Endothelial cell of umbilical vein (primary cell): ENCODE measurements at regions not wholly inside any gene's neighbourhood (a gene's known extent, or its start where the extent isn't known, plus 50 kb on each side); places are given as distances from the start of the nearest gene placed in this dataset.

Experiments
- BruUV-seq: library from RNA; stranded (reverse); fragments of 400-500 nt; replicated peaks from 2 replicates; lab custom pipeline; 2021; lab: Mats Ljungman, UMichigan
- CTCF ChIA-PET: fragments of 300-600, 350-600 bp; sonication (Branson Sonifier 250); formaldehyde crosslinking; loops from one replicate; lab custom pipeline; 2021; ENCODE audit warnings: antibody characterized with exemption, inconsistent platforms; lab: Charles Lee
- POLR2A ChIA-PET: fragments of 300-600, 350-600 bp; sonication (Branson Sonifier 250); formaldehyde crosslinking; loops from one replicate; lab custom pipeline; 2021; ENCODE audit warnings: antibody characterized with exemption, inconsistent platforms; lab: Charles Lee
- DNase-seq: peaks from one replicate; pipeline ENCODE4 v3.0.0-alpha.2; 2011; ENCODE audit warnings: low read depth, low spot score
- FAIRE-seq: peaks from 2 replicates; lab custom pipeline; 2011; peaks lifted over from hg19 to GRCh38; lab: Jason Lieb, UNC
- H2AFZ ChIP-seq: 2 replicates; pipeline ENCODE4 v1.6.0; 2012; ENCODE audit warnings: low read depth, low read length, control low read depth, inconsistent platforms
- H3K27ac ChIP-seq: 2 replicates; pipeline ENCODE4 v1.5.1; 2011; ENCODE audit warnings: low read depth, mild to moderate bottlenecking, control low read depth, low read length, moderate library complexity; ENCODE audit not compliant: insufficient read depth
- H3K27me3 ChIP-seq, 2 experiments: 2 replicates each; pipeline versions ENCODE4 v1.6.0 to v1.6.1; 2011; ENCODE audit warnings: low read length in 2 of 2, mixed read lengths in 1 of 2; ENCODE audit not compliant: control insufficient read depth in 2 of 2, insufficient read depth in 2 of 2
- H3K36me3 ChIP-seq, 2 experiments: 2 replicates in 1 of 2; 3 replicates in 1 of 2; pipeline ENCODE4 v1.5.1; 2011; ENCODE audit warnings: low read length in 2 of 2, mild to moderate bottlenecking in 1 of 2, moderate library complexity in 1 of 2; ENCODE audit not compliant: control insufficient read depth in 2 of 2, insufficient read depth in 2 of 2; ENCODE audit errors: extremely low read depth in 1 of 2
- H3K4me1 ChIP-seq: 3 replicates; pipeline ENCODE4 v1.5.1; 2011; ENCODE audit warnings: mild to moderate bottlenecking, low read length; ENCODE audit not compliant: control insufficient read depth, insufficient read depth; ENCODE audit errors: extremely low read depth
- H3K4me2 ChIP-seq: 2 replicates; pipeline ENCODE4 v1.6.1; 2011; ENCODE audit warnings: low read length, control low read depth, mixed read lengths; ENCODE audit not compliant: insufficient read depth
- H3K4me3 ChIP-seq, 3 experiments: fragments of 200-600 bp in 1 of 3; sonication (generic), shearing (Covaris generic) in 1 of 3; replicated peaks in 1 of 3; 2 replicates each; pipeline ENCODE4 v1.5.1; 2011 to 2016; ENCODE audit warnings: control low read depth in 3 of 3, low read length in 3 of 3, mild to moderate bottlenecking in 2 of 3, inconsistent platforms in 1 of 3, low read depth in 1 of 3, moderate library complexity in 1 of 3; ENCODE audit not compliant: insufficient read depth in 1 of 3
- H3K79me2 ChIP-seq: 2 replicates; pipeline ENCODE4 v1.6.0; 2012; ENCODE audit warnings: low read length, inconsistent platforms; ENCODE audit not compliant: control insufficient read depth, insufficient read depth
- H3K9ac ChIP-seq: replicated peaks from 2 replicates; pipeline ENCODE3; 2011; ENCODE audit warnings: low read length, control low read depth; ENCODE audit not compliant: insufficient read depth; ENCODE audit errors: extremely low read depth
- H3K9me1 ChIP-seq: replicated peaks from 3 replicates; pipeline ENCODE4 v1.6.0; 2011; ENCODE audit warnings: mild to moderate bottlenecking, low read length; ENCODE audit not compliant: control insufficient read depth, insufficient read depth; ENCODE audit errors: extremely low read depth
- H3K9me3 ChIP-seq: replicated peaks from 2 replicates; pipeline ENCODE4 v1.5.1; 2012; ENCODE audit warnings: low read length, inconsistent platforms; ENCODE audit not compliant: control insufficient read depth, insufficient read depth
- H4K20me1 ChIP-seq: replicated peaks from 2 replicates; pipeline ENCODE3; 2011; ENCODE audit warnings: mild to moderate bottlenecking, low read length; ENCODE audit not compliant: control insufficient read depth, insufficient read depth; ENCODE audit errors: extremely low read depth
- CTCF ChIP-seq, 2 donors: IDR thresholded peaks; 1 replicate in 1 of 2; 2 replicates in 1 of 2; pipeline ENCODE4 v1.5.1; 2011; ENCODE audit warnings: low read length in 2 of 2, mild to moderate bottlenecking in 2 of 2, moderate library complexity in 2 of 2, control low read depth in 1 of 2, inconsistent platforms in 1 of 2, low read depth in 1 of 2; ENCODE audit not compliant: insufficient read depth in 1 of 2; ENCODE audit errors: extremely low read depth in 1 of 2
- EZH2 ChIP-seq: IDR thresholded peaks from 2 replicates; pipeline ENCODE4 v1.6.1; 2012; ENCODE audit warnings: borderline replicate concordance, low read depth, mild to moderate bottlenecking, moderate library complexity, low read length, inconsistent platforms; ENCODE audit not compliant: severe bottlenecking
- FOS ChIP-seq: IDR thresholded peaks from 2 replicates; pipeline ENCODE4 v1.6.1; 2011; ENCODE audit warnings: mild to moderate bottlenecking, low read length, moderate library complexity, borderline replicate concordance; ENCODE audit not compliant: insufficient read depth
- GATA2 ChIP-seq: IDR thresholded peaks from 2 replicates; pipeline ENCODE4 v1.7.0; 2011; ENCODE audit warnings: low read depth, mild to moderate bottlenecking, moderate library complexity, mixed read lengths, low read length; ENCODE audit not compliant: insufficient read length, insufficient read depth
- JUN ChIP-seq: IDR thresholded peaks from 2 replicates; pipeline ENCODE4 v1.6.1; 2011; ENCODE audit warnings: borderline replicate concordance, low read depth; ENCODE audit not compliant: insufficient read length, insufficient read depth
- MAX ChIP-seq: IDR thresholded peaks from 2 replicates; pipeline ENCODE4 v1.6.1; 2011; ENCODE audit not compliant: insufficient read depth, insufficient read length
- MYC ChIP-seq: IDR thresholded peaks from one replicate; pipeline ENCODE4 v1.6.1; 2011; ENCODE audit warnings: mild to moderate bottlenecking, low read depth, low read length
- POLR2A ChIP-seq: IDR thresholded peaks from 2 replicates; pipeline ENCODE4 v1.6.1; 2012; ENCODE audit warnings: low read depth, mild to moderate bottlenecking, control low read depth, low read length
- POLR2AphosphoS5 ChIP-seq: IDR thresholded peaks from 2 replicates; pipeline ENCODE4 v1.6.1; 2012; ENCODE audit warnings: low read depth, mild to moderate bottlenecking, control low read depth, low read length, moderate library complexity; ENCODE audit not compliant: insufficient read depth
- dilution Hi-C: fragments of 300-500 bp; cut with MboI; formaldehyde crosslinking; loops from one replicate; pipeline ENCODE4 v1.15.0; 2019; ENCODE audit warnings: low sequenced_read_pairs; ENCODE audit not compliant: extremely low pct_ligation_motif_present
- intact Hi-C: fragments of 100-400 bp; cut with micrococcal nuclease; formaldehyde crosslinking; loops from one replicate; pipeline ENCODE4 v1.10.0; 2022

GRCh38 chr7:132696332-132696731, 120.1 kb upstream of the PLXNA4 start:
- Histone ChIP-seq H3K4me1 (no peaks in the 10 kb centered on the region), H3K27me3 (peaks cover 0 to 7% of the 10 kb centered on the region in 2 experiments), H2AFZ (no peak overlapping the region), H3K79me2 (no peaks in the 10 kb centered on the region), H3K4me2 (no peak overlapping the region), H4K20me1 (no peaks in the 10 kb centered on the region), H3K4me3 (no peak overlapping the region), H3K36me3 (no peaks in the 10 kb centered on the region), H3K9ac (no peak overlapping the region), H3K9me1 (no peaks in the 10 kb centered on the region), H3K9me3 (no peaks in the 10 kb centered on the region), H3K27ac (no peak overlapping the region)
- ChIA-PET POLR2A (no interaction called here), CTCF (interaction anchor here (1.9 kb wide), 1 partner anchor 14 kb away, joined by 8 read pairs; no protein-coding TSS in a partner anchor)
- FAIRE-seq (no peak), DNase-seq (no peak)
- intact Hi-C loops (no loop called here), dilution Hi-C loops (no loop called here)
- no TSS peak for BruUV-seq
- TF ChIP-seq FOS (no peak), MYC (no peak), POLR2A (no peak), MAX (no peak), CTCF (IDR thresholded peaks at IDR 0.05; ENCODE audit: extremely low read depth in 1 of 2, insufficient read depth in 1 of 2, low read depth in 1 of 2, low read length in 2 of 2) (no peak), EZH2 (no peak), JUN (no peak), GATA2 (no peak), POLR2AphosphoS5 (no peak)
